MM.1S (cell line): ENCODE measurements at regions not wholly inside any gene's neighbourhood (a gene's known extent, or its start where the extent isn't known, plus 50 kb on each side); places are given as distances from the start of the nearest gene placed in this dataset.

Experiments used
- DNase-seq: peaks from one replicate; pipeline ENCODE4 v3.0.0-alpha.2; 2015
- H2AFZ ChIP-seq: fragments of 300-600 bp; sonication (generic); 2 replicates; pipeline ENCODE4 v1.6.0; 2016; ENCODE audit warnings: antibody characterized with exemption, low read length
- H3F3A ChIP-seq: fragments of 300-600 bp; sonication (generic); 2 replicates; pipeline ENCODE4 v1.6.1; 2016; ENCODE audit warnings: mild to moderate bottlenecking, antibody characterized with exemption, low read length, moderate library complexity, mixed read lengths; ENCODE audit not compliant: insufficient read depth
- H3K27ac ChIP-seq: fragments of 300-600 bp; sonication (generic); 2 replicates; pipeline ENCODE4 v1.5.1; 2016; ENCODE audit warnings: mild to moderate bottlenecking, low read length
- H3K27me3 ChIP-seq: fragments of 300-600 bp; sonication (generic); replicated peaks from 2 replicates; pipeline ENCODE4 v1.6.0; 2016; ENCODE audit warnings: low read length; ENCODE audit not compliant: insufficient read depth
- H3K36me3 ChIP-seq: fragments of 300-600 bp; sonication (generic); replicated peaks from 2 replicates; pipeline ENCODE4 v1.6.1; 2016; ENCODE audit warnings: mild to moderate bottlenecking, low read length, mixed read lengths; ENCODE audit not compliant: insufficient read depth
- H3K4me1 ChIP-seq: fragments of 300-600 bp; sonication (generic); 2 replicates; pipeline ENCODE4 v1.6.1; 2016; ENCODE audit warnings: low read length, mixed read lengths
- H3K4me2 ChIP-seq: fragments of 300-600 bp; sonication (generic); 2 replicates; pipeline ENCODE4 v1.6.0; 2016; ENCODE audit warnings: low read depth, low read length
- H3K4me3 ChIP-seq: fragments of 300-600 bp; sonication (generic); 2 replicates; pipeline ENCODE4 v1.5.1; 2016; ENCODE audit warnings: low read length, mixed read lengths
- H3K79me2 ChIP-seq: fragments of 300-600 bp; sonication (generic); 2 replicates; pipeline ENCODE4 v1.6.1; 2016; ENCODE audit warnings: mixed run types, low read length, mixed read lengths
- H3K9ac ChIP-seq: fragments of 300-600 bp; sonication (generic); 2 replicates; pipeline ENCODE4 v1.6.1; 2016; ENCODE audit warnings: low read length, mixed read lengths
- H3K9me2 ChIP-seq: fragments of 300-600 bp; sonication (generic); replicated peaks from 2 replicates; pipeline ENCODE4 v1.6.1; 2016; ENCODE audit warnings: mild to moderate bottlenecking, low read length, mixed read lengths; ENCODE audit not compliant: insufficient read depth
- H3K9me3 ChIP-seq: fragments of 300-600 bp; sonication (generic); replicated peaks from 2 replicates; pipeline ENCODE4 v1.6.1; 2016; ENCODE audit warnings: mild to moderate bottlenecking, low read length, mixed read lengths; ENCODE audit not compliant: insufficient read depth
- H4K20me1 ChIP-seq: fragments of 300-600 bp; sonication (generic); 2 replicates; pipeline ENCODE4 v1.6.1; 2016; ENCODE audit warnings: mild to moderate bottlenecking, low read length, moderate library complexity, mixed read lengths; ENCODE audit not compliant: insufficient read depth
- CTCF ChIP-seq: fragments of 300-600 bp; sonication (generic); IDR thresholded peaks from 2 replicates; pipeline ENCODE4 v1.5.1; 2016; ENCODE audit warnings: antibody characterized with exemption, low read length, mixed read lengths
- EZH2 ChIP-seq: fragments of 300-600 bp; sonication (generic); optimal IDR thresholded peaks from 2 replicates; pipeline ENCODE3; 2017; ENCODE audit warnings: low read depth, mild to moderate bottlenecking, antibody characterized with exemption, low read length, mixed read lengths
- EZH2phosphoT487 ChIP-seq: fragments of 300-600 bp; sonication (generic); IDR thresholded peaks from 2 replicates; pipeline ENCODE4 v1.6.1; 2018; ENCODE audit warnings: antibody characterized with exemption, low read length

GRCh38 chr3:189534531-189534930 is 96.7 kb upstream of the TP63 start:
- no peaks in the 10 kb centered on the region for H3K9me2 ChIP-seq
- H3K4me1 ChIP-seq = no peaks in the 10 kb centered on the region
- H3F3A ChIP-seq = no peaks in the 10 kb centered on the region
- H4K20me1 ChIP-seq = no peaks in the 10 kb centered on the region
- TF ChIP-seq EZH2 (no peak), EZH2phosphoT487 (no peak), CTCF (no peak)
- no peak overlapping the region for H3K27ac ChIP-seq
- no peaks in the 10 kb centered on the region for H3K27me3 ChIP-seq
- no peaks in the 10 kb centered on the region for H3K36me3 ChIP-seq
- H3K9me3 ChIP-seq = no peaks in the 10 kb centered on the region
- H3K79me2 ChIP-seq = no peaks in the 10 kb centered on the region
- no peak overlapping the region for H3K4me2 ChIP-seq
- H3K9ac ChIP-seq = no peak overlapping the region
- H2AFZ ChIP-seq = no peak overlapping the region
- H3K4me3 ChIP-seq = no peak overlapping the region
- DNase-seq = no peak

GRCh38 chr3:189537135-189537534 is 94.1 kb upstream of the TP63 start:
- Histone ChIP-seq H3K4me1 (no peaks in the 10 kb centered on the region), H3K36me3 (no peaks in the 10 kb centered on the region), H3K79me2 (no peaks in the 10 kb centered on the region), H3F3A (no peaks in the 10 kb centered on the region), H2AFZ (no peak overlapping the region), H3K9ac (no peak overlapping the region), H3K27me3 (no peaks in the 10 kb centered on the region), H3K9me2 (no peaks in the 10 kb centered on the region), H3K4me2 (no peak overlapping the region), H3K4me3 (no peak overlapping the region), H3K27ac (no peak overlapping the region), H3K9me3 (no peaks in the 10 kb centered on the region), H4K20me1 (no peaks in the 10 kb centered on the region)
- DNase-seq = no peak
- TF ChIP-seq EZH2 (no peak), CTCF (no peak), EZH2phosphoT487 (no peak)

- Histone ChIP-seq H4K20me1 (no peaks in the 10 kb centered on the region), H3K9me2 (no peaks in the 10 kb centered on the region), H3F3A (no peaks in the 10 kb centered on the region), H2AFZ (no peak overlapping the region), H3K4me1 (no peaks in the 10 kb centered on the region), H3K4me2 (no peak overlapping the region), H3K36me3 (no peaks in the 10 kb centered on the region), H3K9me3 (no peaks in the 10 kb centered on the region), H3K79me2 (no peaks in the 10 kb centered on the region), H3K27ac (no peak overlapping the region), H3K27me3 (no peaks in the 10 kb centered on the region), H3K9ac (no peak overlapping the region), H3K4me3 (no peak overlapping the region)
- TF ChIP-seq EZH2 = no peak
- TF ChIP-seq EZH2phosphoT487 = no peak
- no peak for TF ChIP-seq CTCF
- DNase-seq = no peak
These were observed 83.7 kb upstream of the TP63 start for GRCh38 chr3:189547448-189547847.
